ENCODE measurements at regions not wholly inside any gene's neighbourhood (a gene's known extent, or its start where the extent isn't known, plus 50 kb on each side); places are given as distances from the start of the nearest gene placed in this dataset.

- H3K4me3 ChIP-seq (ENCODE audit: low read length) = no peak overlapping the region
- TF ChIP-seq CTCF (conservative IDR thresholded peaks at IDR 0.05; ENCODE audit: low read length) = no peak
- DNase-seq (ENCODE audit: low read depth) = no peak
Observed at GRCh38 chr5:115052948-115053347, 116.8 kb downstream of the TRIM36 start.

- no peak overlapping the region for H3K4me3 ChIP-seq (ENCODE audit: low read length)
- no peak for DNase-seq (ENCODE audit: low read depth)
- TF ChIP-seq CTCF (conservative IDR thresholded peaks at IDR 0.05; ENCODE audit: low read length) = no peak
Observed at GRCh38 chr5:115050866-115051265, 118.8 kb downstream of the TRIM36 start.

GRCh38 chr5:115033861-115034260 is 135.8 kb downstream of the TRIM36 start:
- H3K4me3 ChIP-seq (ENCODE audit: low read length) = no peak overlapping the region
- DNase-seq (ENCODE audit: low read depth) = peak; percentile 6
- TF ChIP-seq CTCF (conservative IDR thresholded peaks at IDR 0.05; ENCODE audit: low read length) = peak; percentile 28; the same call in 1 of the 2 replicates

- TF ChIP-seq CTCF (conservative IDR thresholded peaks at IDR 0.05; ENCODE audit: low read length) = no peak
- H3K4me3 ChIP-seq (ENCODE audit: low read length) = no peak overlapping the region
- no peak for DNase-seq (ENCODE audit: low read depth)
Observed at GRCh38 chr5:115028557-115028956, 141.2 kb downstream of the TRIM36 start.

- DNase-seq (ENCODE audit: low read depth) = no peak
- no peak overlapping the region for H3K4me3 ChIP-seq (ENCODE audit: low read length)
- no peak for TF ChIP-seq CTCF (conservative IDR thresholded peaks at IDR 0.05; ENCODE audit: low read length)
Observed at GRCh38 chr5:115024922-115025321, 144.8 kb downstream of the TRIM36 start.

- TF ChIP-seq CTCF (conservative IDR thresholded peaks at IDR 0.05; ENCODE audit: low read length) = no peak
- DNase-seq (ENCODE audit: low read depth) = peak; percentile 16
- H3K4me3 ChIP-seq (ENCODE audit: low read length) = no peak overlapping the region
Observed at GRCh38 chr5:115022303-115022702, 147.4 kb downstream of the TRIM36 start.

GRCh38 chr5:115016646-115017045 is 153.1 kb downstream of the TRIM36 start:
- H3K4me3 ChIP-seq (ENCODE audit: low read length) = no peak overlapping the region
- no peak for DNase-seq (ENCODE audit: low read depth)
- TF ChIP-seq CTCF (conservative IDR thresholded peaks at IDR 0.05; ENCODE audit: low read length) = no peak
